T-helper 2 cell treated with Interferon-gamma antibody and Interleukin-4, amounts not matched to agents 5 μg/mL and 100 μg/mL, for 36 hours (primary cell): ENCODE measurements at regions not wholly inside any gene's neighbourhood (a gene's known extent, or its start where the extent isn't known, plus 50 kb on each side); places are given as distances from the start of the nearest gene placed in this dataset.

ENCODE experiments used
- DNase-seq: peaks from one replicate; pipeline ENCODE4 v3.0.0; 2021; ENCODE audit warnings: low spot score
- H3K27ac Mint-ChIP-seq: one replicate; pipeline ENCODE4 v1.8.0; 2021; ENCODE audit warnings: mild to moderate bottlenecking, mixed read lengths
- H3K27me3 Mint-ChIP-seq: one replicate; pipeline ENCODE4 v1.8.0; 2021; ENCODE audit warnings: low read depth, mixed read lengths
- H3K36me3 Mint-ChIP-seq: one replicate; pipeline ENCODE4 v1.8.0; 2021; ENCODE audit warnings: low read depth, mixed read lengths
- H3K4me1 Mint-ChIP-seq: one replicate; pipeline ENCODE4 v1.8.0; 2021; ENCODE audit warnings: low read depth, mixed read lengths
- H3K4me3 Mint-ChIP-seq: one replicate; pipeline ENCODE4 v1.8.0; 2022; ENCODE audit warnings: mild to moderate bottlenecking, moderate library complexity, mixed read lengths
- H3K9me3 Mint-ChIP-seq: one replicate; pipeline ENCODE4 v1.8.0; 2021; ENCODE audit warnings: mixed read lengths

DNA sequence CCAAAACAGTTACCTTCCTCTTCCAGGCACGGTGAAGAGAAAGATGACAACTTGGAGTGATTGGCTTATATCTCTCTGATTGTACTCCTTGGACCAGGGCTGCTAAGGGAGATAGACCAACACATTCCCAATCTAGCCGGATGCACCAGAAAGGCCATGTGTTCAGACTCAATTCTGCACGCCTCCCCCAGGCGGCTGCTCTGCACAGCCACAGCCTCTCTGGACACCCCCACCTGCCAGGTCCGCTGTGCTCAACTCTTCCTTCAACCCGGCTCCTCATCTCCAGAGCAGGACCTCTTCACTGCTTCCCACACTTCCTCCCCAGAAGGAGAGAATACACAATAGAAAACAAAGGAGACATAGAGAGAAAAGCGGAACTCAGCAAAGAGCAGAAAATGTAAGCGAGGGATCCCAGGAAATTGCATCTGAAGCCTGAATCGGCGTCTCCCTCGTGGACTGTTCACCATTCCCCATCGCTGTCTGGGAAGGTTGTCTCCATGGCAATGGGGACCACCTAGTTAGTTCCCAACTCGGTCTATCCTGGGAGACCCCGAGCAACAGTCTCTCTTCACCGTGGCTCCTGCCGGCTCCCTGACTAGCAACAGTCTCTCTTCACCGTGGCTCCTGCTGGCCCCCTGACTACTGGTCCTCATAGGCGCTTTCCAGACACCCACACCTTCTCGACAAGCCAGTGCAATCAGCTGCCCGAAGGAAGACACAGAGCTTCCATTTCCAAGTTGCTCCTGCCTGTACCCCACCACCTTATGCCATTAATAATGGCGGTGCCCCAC is 361.7 kb upstream of the MYT1L start:
- no peaks in the 10 kb centered on the region for H3K27me3 Mint-ChIP-seq
- no peak overlapping the region for H3K27ac Mint-ChIP-seq
- H3K4me1 Mint-ChIP-seq: no peaks in the 10 kb centered on the region
- DNase-seq: no peak
- no peaks in the 10 kb centered on the region for H3K9me3 Mint-ChIP-seq
- H3K36me3 Mint-ChIP-seq: no peaks in the 10 kb centered on the region
- no peak overlapping the region for H3K4me3 Mint-ChIP-seq

DNA sequence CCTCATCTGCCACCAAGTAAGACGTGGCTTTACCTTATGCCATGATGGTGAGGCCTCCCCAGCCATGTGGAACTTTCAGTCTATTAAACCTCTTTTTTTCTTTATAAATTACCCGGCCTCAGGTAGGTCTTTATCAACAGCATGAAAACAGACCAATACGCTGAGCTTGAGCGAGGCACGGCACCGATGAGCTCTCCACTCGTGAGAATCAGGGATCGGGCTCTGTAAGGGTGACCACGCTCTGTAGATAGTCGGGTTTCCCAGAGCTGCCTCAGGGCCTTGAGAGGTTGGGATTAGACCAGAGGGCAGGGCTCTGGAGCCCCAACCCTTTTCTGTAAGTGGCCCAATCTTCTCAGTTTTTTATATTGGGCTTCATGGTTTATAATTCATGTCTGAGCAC is 360.3 kb upstream of the MYT1L start:
- H3K4me1 Mint-ChIP-seq: peaks cover 1% of the 10 kb centered on the region
- H3K27ac Mint-ChIP-seq: no peak overlapping the region
- no peaks in the 10 kb centered on the region for H3K36me3 Mint-ChIP-seq
- DNase-seq: no peak
- no peaks in the 10 kb centered on the region for H3K27me3 Mint-ChIP-seq
- no peaks in the 10 kb centered on the region for H3K9me3 Mint-ChIP-seq
- no peak overlapping the region for H3K4me3 Mint-ChIP-seq

DNA sequence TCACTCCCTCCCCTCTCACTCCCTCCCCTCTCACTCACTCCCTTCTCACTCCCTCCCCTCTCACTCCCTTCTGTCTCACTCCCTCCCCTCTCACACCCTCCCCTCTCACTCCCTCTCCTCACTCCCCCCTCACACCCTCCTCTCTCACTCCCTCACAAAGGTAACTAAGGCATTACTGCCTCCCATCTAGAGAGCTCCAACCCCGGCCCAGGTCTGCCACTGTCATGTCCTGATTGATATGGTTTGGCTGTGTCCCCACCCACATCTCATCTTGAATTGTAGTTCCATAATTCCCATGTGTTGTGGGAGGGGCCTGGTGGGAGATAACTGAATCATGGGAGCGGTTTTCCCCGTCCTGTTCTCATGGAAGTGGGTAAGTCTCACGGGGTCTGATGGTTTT is 359.9 kb upstream of the MYT1L start:
- Mint-ChIP-seq H3K4me3 (no peak overlapping the region), H3K4me1 (peaks cover 4% of the 10 kb centered on the region), H3K36me3 (no peaks in the 10 kb centered on the region), H3K27ac (no peak overlapping the region), H3K27me3 (no peaks in the 10 kb centered on the region), H3K9me3 (no peaks in the 10 kb centered on the region)
- no peak for DNase-seq

DNA sequence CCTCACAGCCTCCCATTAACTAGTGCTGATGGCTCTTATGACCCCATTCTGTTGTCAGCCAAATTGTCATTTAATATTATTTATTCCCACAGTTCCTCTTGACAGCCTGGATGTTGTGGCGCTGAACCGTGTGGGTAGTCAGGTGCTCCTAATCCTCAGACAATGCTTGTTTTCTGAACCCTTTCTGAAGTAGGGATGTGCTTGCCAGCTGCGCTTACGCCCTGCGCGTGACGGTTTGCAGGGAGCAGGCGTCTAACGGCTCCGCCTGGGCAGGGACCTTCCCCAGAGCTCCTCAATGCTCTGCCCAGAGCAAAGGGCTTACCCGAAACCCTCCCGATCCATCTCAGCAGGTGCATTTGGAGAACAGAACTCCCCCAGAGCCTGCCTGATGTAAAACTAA is 358.2 kb upstream of the MYT1L start:
- no peak overlapping the region for H3K4me3 Mint-ChIP-seq
- no peaks in the 10 kb centered on the region for H3K9me3 Mint-ChIP-seq
- H3K27ac Mint-ChIP-seq: no peak overlapping the region
- DNase-seq: no peak
- H3K27me3 Mint-ChIP-seq: no peaks in the 10 kb centered on the region
- peaks cover 6% of the 10 kb centered on the region for H3K4me1 Mint-ChIP-seq
- H3K36me3 Mint-ChIP-seq: no peaks in the 10 kb centered on the region

DNA sequence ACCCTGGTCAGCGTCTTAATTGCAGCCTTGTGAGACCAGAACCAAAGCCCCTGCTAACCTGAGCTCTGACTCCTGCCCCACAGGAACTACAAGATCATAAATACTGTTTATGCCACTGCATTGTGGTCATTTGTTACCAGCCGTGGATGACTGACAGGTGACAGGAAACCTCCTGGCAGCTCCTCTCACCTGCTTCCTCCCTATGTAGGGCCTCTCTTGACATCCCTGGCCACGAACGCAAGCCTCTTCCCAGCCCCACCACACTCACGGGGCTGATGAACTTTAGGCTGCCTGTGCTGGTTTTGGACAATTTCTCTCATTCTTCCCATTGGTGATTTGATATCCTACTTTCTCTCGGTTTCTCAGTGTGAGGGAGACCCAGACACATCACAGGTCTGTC is 357.2 kb upstream of the MYT1L start:
- Mint-ChIP-seq H3K4me1 (peaks cover 6% of the 10 kb centered on the region), H3K27me3 (no peaks in the 10 kb centered on the region), H3K36me3 (no peaks in the 10 kb centered on the region), H3K27ac (no peak overlapping the region), H3K9me3 (no peaks in the 10 kb centered on the region), H3K4me3 (no peak overlapping the region)
- DNase-seq: no peak

DNA sequence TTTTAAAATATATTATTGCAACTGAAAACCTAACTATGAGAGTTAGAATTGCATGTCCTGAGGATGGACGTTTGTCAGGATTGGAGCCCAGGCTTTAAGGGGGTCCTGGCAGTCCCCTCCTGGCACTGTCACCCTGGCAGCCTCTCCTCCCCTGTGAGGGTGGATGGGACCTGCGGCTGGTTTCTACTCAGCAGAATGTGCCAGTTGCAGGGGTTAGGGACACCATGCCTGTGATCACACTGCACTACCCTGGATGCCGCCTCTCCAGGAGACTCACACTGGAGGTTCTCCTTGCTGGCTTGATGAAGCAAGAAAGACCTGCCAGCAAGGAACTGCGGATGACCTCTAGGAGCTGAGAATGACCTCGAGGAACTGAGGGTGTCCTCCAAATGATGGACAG is 356.7 kb upstream of the MYT1L start:
- Mint-ChIP-seq H3K9me3 (no peaks in the 10 kb centered on the region), H3K4me3 (no peak overlapping the region), H3K27me3 (no peaks in the 10 kb centered on the region), H3K27ac (no peak overlapping the region), H3K36me3 (no peaks in the 10 kb centered on the region), H3K4me1 (peaks cover 6% of the 10 kb centered on the region)
- no peak for DNase-seq

DNA sequence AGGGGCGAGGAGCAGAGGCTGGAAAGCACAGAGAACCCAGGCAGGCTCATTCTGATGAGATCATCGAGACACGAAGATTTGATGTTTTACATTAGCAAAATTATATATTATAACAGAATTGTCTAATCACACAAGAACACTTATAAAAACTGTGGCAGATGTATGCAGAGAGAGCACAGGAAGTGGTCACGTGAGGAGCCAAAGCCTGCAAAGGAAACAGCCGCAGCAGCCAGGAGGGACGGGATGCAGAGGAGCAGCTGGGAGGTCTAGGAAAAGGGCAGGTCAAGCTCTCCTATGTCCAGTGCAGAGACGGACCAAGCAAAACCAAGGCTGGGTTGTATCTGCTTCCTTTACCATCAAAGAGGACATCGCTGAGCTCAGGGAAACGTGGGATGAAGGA is 355.1 kb upstream of the MYT1L start:
- Mint-ChIP-seq H3K27ac (no peak overlapping the region), H3K4me3 (no peak overlapping the region), H3K36me3 (no peaks in the 10 kb centered on the region), H3K4me1 (peaks cover 13% of the 10 kb centered on the region), H3K27me3 (peaks cover 7% of the 10 kb centered on the region), H3K9me3 (no peaks in the 10 kb centered on the region)
- DNase-seq: no peak

DNA sequence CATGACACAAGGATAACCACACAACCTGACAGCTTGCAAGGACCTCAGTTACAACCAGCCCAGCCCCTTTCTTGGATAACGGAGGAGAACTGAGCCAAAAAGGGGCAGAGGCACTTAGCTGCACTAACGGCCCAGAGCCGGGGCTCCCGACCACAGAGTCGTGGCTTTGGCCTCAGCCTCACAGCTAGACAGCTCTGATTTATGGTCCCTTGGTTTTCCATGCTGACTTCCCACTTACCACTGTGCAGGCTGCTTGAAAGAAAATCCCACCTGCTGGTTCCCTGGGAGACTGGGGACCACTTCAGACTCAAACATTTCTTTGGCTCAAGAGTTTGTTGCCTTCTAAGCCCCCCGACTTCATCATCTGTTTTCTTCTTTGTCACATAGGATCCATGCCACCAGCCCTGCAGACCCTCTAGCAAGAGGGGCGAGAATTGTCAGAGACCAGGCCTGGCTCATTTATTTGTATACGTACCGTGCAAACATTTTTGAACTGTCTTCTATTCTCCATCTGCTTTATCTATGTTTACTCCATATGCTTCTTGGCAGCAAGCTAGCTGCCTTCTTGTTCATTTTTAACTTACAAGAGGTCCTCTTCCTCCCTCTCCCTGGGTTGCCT is 352.6 kb upstream of the MYT1L start:
- H3K4me1 Mint-ChIP-seq: peaks cover 13% of the 10 kb centered on the region
- H3K36me3 Mint-ChIP-seq: no peaks in the 10 kb centered on the region
- no peak overlapping the region for H3K27ac Mint-ChIP-seq
- H3K4me3 Mint-ChIP-seq: no peak overlapping the region
- no peak for DNase-seq
- peaks cover 7% of the 10 kb centered on the region for H3K27me3 Mint-ChIP-seq
- no peaks in the 10 kb centered on the region for H3K9me3 Mint-ChIP-seq

DNA sequence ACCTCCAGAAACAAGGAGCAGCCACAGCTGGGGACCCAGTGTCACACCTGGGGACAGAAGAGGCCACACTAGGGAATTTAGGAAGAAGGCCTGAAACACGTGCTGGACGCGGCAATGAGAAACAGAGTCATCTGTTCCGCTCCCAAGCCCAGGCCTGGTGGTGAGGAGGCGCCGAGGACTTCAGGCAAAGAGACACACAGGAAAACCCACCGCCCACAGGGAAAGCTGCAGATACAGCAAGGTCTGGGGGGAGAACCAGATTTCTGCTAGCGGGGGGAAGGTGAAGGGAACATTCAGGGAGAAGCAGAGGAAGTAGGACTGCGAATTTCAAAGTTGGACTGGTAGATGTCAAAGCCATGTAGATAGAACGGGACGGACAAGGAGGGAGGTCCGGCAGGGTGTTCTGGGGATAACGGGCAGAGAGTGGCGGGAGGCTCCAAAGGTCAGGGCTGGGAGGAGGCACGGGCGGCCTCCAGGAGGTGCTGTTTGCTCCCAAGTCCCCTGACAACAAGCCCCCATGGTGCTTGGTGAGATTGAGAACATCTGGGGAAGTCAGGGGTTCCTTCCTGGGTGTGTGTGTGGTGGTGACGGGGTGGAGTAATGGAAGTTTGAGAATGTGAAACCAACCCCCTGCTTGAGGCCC is 351.7 kb upstream of the MYT1L start:
- no peak for DNase-seq
- Mint-ChIP-seq H3K4me1 (peaks cover 13% of the 10 kb centered on the region), H3K27ac (no peak overlapping the region), H3K36me3 (no peaks in the 10 kb centered on the region), H3K4me3 (no peak overlapping the region), H3K9me3 (no peaks in the 10 kb centered on the region), H3K27me3 (peaks cover 7% of the 10 kb centered on the region)

DNA sequence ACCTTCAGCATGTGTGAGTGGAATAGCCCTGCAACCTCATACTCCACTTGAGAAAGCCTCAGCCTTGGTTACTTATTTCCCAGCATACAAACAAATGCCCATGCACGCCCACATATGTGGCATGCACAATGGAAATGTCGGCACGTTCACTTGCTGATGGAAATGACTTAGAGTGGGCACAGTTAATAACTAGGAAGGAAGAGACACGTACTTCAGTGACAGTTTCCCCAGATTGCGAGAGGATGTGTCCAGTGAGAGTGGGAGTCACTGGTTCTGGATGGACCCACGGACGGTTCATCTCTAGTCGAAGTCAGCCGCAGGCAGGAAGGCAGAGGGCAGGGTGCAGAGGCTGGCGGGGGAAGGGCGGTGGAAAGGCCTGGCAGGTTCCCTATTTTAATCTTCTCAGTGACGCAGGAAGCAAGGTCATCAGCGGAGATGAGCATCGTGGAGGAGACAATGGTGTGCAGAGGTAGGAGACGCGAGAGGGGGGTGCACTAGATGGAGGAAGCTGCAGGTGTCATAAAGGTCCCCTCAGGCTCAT is 350.7 kb upstream of the MYT1L start:
- H3K27me3 Mint-ChIP-seq: peaks cover 7% of the 10 kb centered on the region
- no peak overlapping the region for H3K4me3 Mint-ChIP-seq
- no peak for DNase-seq
- H3K9me3 Mint-ChIP-seq: no peaks in the 10 kb centered on the region
- no peak overlapping the region for H3K27ac Mint-ChIP-seq
- H3K36me3 Mint-ChIP-seq: no peaks in the 10 kb centered on the region
- peaks cover 13% of the 10 kb centered on the region for H3K4me1 Mint-ChIP-seq

DNA sequence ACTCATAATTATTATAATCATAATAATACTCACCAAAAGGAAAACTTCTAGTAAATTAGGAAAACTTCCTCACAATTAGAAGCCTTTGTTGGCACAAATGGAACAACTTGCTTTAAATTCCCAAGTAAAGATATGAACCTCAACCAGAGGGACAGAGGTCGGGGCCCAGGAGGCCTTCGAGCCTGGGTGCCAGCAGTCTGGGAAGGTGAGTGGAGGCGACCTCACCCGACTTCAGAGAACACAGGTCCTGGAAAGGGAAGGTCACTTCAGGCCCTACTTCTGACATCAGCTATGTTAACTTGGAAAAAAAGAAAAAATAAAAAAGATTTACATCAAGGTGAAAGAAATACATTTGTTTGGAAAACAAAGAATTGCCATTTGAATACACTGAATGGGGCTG is 350.0 kb upstream of the MYT1L start:
- Mint-ChIP-seq H3K4me3 (no peak overlapping the region), H3K4me1 (peaks cover 9% of the 10 kb centered on the region), H3K36me3 (no peaks in the 10 kb centered on the region), H3K27me3 (peaks cover 7% of the 10 kb centered on the region), H3K9me3 (no peaks in the 10 kb centered on the region), H3K27ac (no peak overlapping the region)
- DNase-seq: no peak

DNA sequence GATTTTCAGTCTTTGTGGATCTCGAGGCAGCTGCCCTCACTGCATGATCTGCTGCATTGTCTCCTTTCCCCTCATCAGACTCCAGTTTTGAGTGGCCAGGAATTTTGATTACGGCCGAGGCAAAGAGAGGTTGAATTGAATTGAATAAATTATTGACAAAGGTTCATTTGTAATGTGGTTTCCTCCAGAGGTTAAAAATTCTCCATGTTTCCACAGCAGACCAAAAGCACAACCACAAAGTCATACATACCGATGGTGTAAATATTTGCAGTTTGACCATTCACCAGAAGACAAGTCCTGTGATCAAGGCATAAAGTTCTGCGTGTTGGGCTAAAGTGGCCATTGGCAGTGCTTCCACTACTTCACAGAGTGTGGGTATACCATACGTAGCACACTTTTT is 343.8 kb upstream of the MYT1L start:
- H3K27ac Mint-ChIP-seq: no peak overlapping the region
- no peak overlapping the region for H3K4me3 Mint-ChIP-seq
- DNase-seq: no peak
- no peaks in the 10 kb centered on the region for H3K4me1 Mint-ChIP-seq
- no peaks in the 10 kb centered on the region for H3K36me3 Mint-ChIP-seq
- no peaks in the 10 kb centered on the region for H3K27me3 Mint-ChIP-seq
- H3K9me3 Mint-ChIP-seq: no peaks in the 10 kb centered on the region

DNA sequence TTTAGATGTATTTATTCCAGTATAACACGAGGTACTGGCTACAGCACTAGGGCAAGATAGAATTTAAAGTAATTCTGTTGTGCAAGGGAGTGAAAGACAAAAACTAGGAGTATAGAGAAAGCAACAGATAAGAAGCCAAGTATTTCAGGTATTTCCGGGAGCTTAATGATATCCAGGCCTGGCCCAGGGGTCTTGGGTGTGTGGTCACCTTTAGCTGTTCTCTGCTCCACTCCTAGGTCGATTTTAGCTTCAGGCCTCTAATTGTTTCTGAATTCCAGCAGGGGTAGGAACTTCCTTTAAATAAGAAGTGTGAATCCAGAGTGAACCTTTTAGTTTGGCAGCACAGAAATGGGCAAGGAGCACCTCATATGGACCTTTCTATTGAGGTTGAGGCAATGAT is 342.3 kb upstream of the MYT1L start:
- H3K9me3 Mint-ChIP-seq: no peaks in the 10 kb centered on the region
- H3K27ac Mint-ChIP-seq: no peak overlapping the region
- no peak for DNase-seq
- H3K36me3 Mint-ChIP-seq: no peaks in the 10 kb centered on the region
- H3K27me3 Mint-ChIP-seq: no peaks in the 10 kb centered on the region
- no peak overlapping the region for H3K4me3 Mint-ChIP-seq
- no peaks in the 10 kb centered on the region for H3K4me1 Mint-ChIP-seq

DNA sequence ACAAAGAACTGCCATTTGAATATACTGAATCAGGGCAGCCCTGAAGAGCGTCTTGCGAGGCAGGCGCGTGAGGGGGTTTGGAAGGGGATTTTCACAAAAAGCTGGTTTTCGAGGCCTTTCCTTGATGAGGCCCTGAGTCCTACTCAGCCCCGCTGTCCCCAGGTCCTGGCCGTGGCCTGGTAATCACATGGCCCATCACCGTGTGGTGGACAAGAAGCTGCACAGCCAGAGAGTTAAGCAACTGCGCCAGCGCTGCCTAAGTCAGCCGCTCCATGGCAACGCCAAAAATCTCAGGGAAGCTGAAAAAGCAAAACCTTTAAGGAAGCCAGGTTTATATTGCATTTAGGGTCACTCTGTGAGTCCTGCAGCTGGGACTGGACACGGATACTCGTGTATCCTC is 341.2 kb upstream of the MYT1L start:
- Mint-ChIP-seq H3K9me3 (no peaks in the 10 kb centered on the region), H3K4me1 (no peaks in the 10 kb centered on the region), H3K4me3 (no peak overlapping the region), H3K27me3 (no peaks in the 10 kb centered on the region), H3K36me3 (no peaks in the 10 kb centered on the region), H3K27ac (no peak overlapping the region)
- DNase-seq: no peak
